AG09319 (cell line): ENCODE measurements at regions not wholly inside any gene's neighbourhood (a gene's known extent, or its start where the extent isn't known, plus 50 kb on each side); places are given as distances from the start of the nearest gene placed in this dataset.
A peak's percentile ranks its signal among the peaks of the same experiment; 100 is the strongest.

Experiments used
- DNase-seq: peaks from one replicate; pipeline ENCODE4 v3.0.0-alpha.2; 2010; ENCODE audit warnings: low read depth; ENCODE audit errors: extremely low read depth
- CTCF ChIP-seq: IDR thresholded peaks from 2 replicates; pipeline ENCODE4 v1.5.1; 2011; ENCODE audit warnings: low read depth, mild to moderate bottlenecking, inconsistent platforms, low read length, moderate library complexity

GRCh38 chr2:234138836-234139235, 88.3 kb downstream of the SPP2 start:
- TF ChIP-seq CTCF, result no peak
- DNase-seq, result no peak

GRCh38 chr2:234137400-234138014, 87.0 kb downstream of the SPP2 start:
- no peak for DNase-seq
- TF ChIP-seq CTCF, result no peak

- no peak for TF ChIP-seq CTCF
- no peak for DNase-seq
These were observed 86.0 kb downstream of the SPP2 start for GRCh38 chr2:234136461-234136860.

- DNase-seq, result peak; percentile 15
- TF ChIP-seq CTCF, result peak; percentile 85
These were observed 85.3 kb downstream of the SPP2 start for GRCh38 chr2:234135750-234136221.

- TF ChIP-seq CTCF, result no peak
- DNase-seq, result no peak
These were observed 84.0 kb downstream of the SPP2 start for GRCh38 chr2:234134496-234134895.

- no peak for TF ChIP-seq CTCF
- DNase-seq, result no peak
These were observed 82.5 kb downstream of the SPP2 start for GRCh38 chr2:234133004-234133403.

- no peak for TF ChIP-seq CTCF
- no peak for DNase-seq
These were observed 80.3 kb downstream of the SPP2 start for GRCh38 chr2:234130777-234131181.
